LoVo (cell line): ENCODE measurements at regions not wholly inside any gene's neighbourhood (a gene's known extent, or its start where the extent isn't known, plus 50 kb on each side); places are given as distances from the start of the nearest gene placed in this dataset.
"Not testable (repeated sequence)": the region's sequence is repeated elsewhere in the genome, so short reads cannot be mapped to it uniquely, and the experiment has no call there.

Experiments
- DNase-seq: peaks from one replicate; pipeline ENCODE4 v3.0.0-alpha.2; 2016; ENCODE audit warnings: low spot score

GRCh38 chr20:52434453-52434852, 242.9 kb upstream of the ZFP64 start:
- DNase-seq, result no peak

GRCh38 chr20:52434041-52434425, 242.5 kb upstream of the ZFP64 start:
- DNase-seq, result no peak

- DNase-seq, result no peak
Measured at GRCh38 chr20:52433326-52434040, 241.9 kb upstream of the ZFP64 start.

GRCh38 chr20:52432740-52433139, 241.2 kb upstream of the ZFP64 start:
- DNase-seq, result no peak

GRCh38 chr20:52429029-52429428, 237.4 kb upstream of the ZFP64 start:
- DNase-seq, result no peak

GRCh38 chr20:52427960-52428359, 236.4 kb upstream of the ZFP64 start:
- no peak for DNase-seq

GRCh38 chr20:52426856-52427255, 235.3 kb upstream of the ZFP64 start:
- no peak for DNase-seq

- no peak for DNase-seq
Measured at GRCh38 chr20:52425701-52426100, 234.1 kb upstream of the ZFP64 start.

GRCh38 chr20:52425253-52425652, 233.7 kb upstream of the ZFP64 start:
- no peak for DNase-seq

- not testable (repeated sequence) for DNase-seq
Measured at GRCh38 chr20:52424357-52424942, 232.9 kb upstream of the ZFP64 start.

- not testable (repeated sequence) for DNase-seq
Measured at GRCh38 chr20:52423536-52424140, 232.1 kb upstream of the ZFP64 start.

GRCh38 chr20:52422574-52423336, 231.2 kb upstream of the ZFP64 start:
- DNase-seq, result no peak

- no peak for DNase-seq
Measured at GRCh38 chr20:52420805-52421204, 229.2 kb upstream of the ZFP64 start.

GRCh38 chr20:52419205-52419604, 227.6 kb upstream of the ZFP64 start:
- DNase-seq, result no peak

GRCh38 chr20:52416953-52417352, 225.4 kb upstream of the ZFP64 start:
- DNase-seq, result no peak

- no peak for DNase-seq
Measured at GRCh38 chr20:52411611-52412010, 220.0 kb upstream of the ZFP64 start.

GRCh38 chr20:52410731-52411234, 219.2 kb upstream of the ZFP64 start:
- DNase-seq, result no peak

- no peak for DNase-seq
Measured at GRCh38 chr20:52410182-52410647, 218.6 kb upstream of the ZFP64 start.

- no peak for DNase-seq
Measured at GRCh38 chr20:52405986-52406385, 214.4 kb upstream of the ZFP64 start.

- no peak for DNase-seq
Measured at GRCh38 chr20:52405417-52405816, 213.8 kb upstream of the ZFP64 start.

GRCh38 chr20:52404671-52405070, 213.1 kb upstream of the ZFP64 start:
- DNase-seq, result no peak

- no peak for DNase-seq
Measured at GRCh38 chr20:52402950-52403349, 211.4 kb upstream of the ZFP64 start.
